ENCODE measurements at regions not wholly inside any gene's neighbourhood (a gene's known extent, or its start where the extent isn't known, plus 50 kb on each side); places are given as distances from the start of the nearest gene placed in this dataset.
"Not testable (repeated sequence)": the region's sequence is repeated elsewhere in the genome, so short reads cannot be mapped to it uniquely, and the experiment has no call there.

DNA sequence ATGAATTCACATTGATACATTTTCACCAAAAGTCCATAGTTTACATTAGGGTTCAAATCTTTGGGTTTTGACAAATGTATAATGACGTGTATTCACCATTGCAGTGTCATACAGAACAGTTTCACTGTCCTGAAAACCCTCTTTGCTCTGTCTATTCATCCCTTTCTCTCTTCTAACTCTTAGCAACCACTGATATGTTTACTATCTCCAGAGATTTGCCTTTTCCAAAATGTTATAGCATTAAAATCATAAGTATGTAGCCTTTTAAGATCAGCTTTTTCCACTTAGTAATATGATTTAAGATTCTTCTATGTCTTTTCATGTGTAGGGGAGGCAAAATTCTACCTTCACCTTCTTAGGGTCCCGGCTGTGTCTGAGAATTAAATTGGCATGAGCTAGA is 203.8 kb downstream of the TPRG1 start:
- intact Hi-C loops (cut with micrococcal nuclease): no loop called here

DNA sequence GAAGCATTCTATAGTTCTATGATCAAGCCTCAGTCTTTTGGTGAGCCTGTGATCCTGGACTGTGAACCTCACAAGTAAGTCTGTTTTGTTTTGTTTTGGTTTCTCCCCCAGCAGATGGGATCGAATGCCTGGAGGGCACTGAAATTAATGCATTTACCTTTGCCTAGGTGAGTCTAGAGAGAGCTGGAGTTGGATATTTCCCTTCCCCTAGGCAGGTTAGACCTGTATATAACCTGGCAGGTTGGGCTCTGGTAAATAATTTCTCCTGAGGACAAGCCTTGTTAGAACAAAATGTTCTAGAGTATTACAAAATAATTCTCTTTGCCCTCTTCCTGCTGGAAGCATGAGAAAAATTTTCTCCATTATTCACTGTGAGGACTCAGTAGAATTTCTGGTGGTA is 211.9 kb downstream of the TPRG1 start:
- intact Hi-C loops (cut with micrococcal nuclease): no loop called here

DNA sequence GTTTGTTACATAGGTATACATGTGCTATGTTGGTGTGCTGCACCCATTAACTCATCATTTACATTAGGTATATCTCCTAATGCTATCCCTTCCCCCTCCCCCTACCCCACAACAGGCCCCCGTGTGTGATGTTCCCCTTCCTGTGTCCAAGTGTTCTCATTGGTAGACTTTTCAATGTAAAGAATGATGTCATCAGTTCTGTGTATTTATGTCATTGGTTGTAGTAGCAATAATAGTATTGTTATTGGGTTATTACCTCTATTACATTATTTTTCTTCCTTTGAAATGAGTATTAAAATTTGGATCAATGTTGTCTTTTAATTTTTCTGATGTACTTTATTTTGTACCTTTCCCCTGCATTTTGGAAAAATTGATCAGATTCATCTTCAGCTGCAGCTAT is 214.1 kb downstream of the TPRG1 start:
- intact Hi-C loops (cut with micrococcal nuclease): not testable (repeated sequence)

DNA sequence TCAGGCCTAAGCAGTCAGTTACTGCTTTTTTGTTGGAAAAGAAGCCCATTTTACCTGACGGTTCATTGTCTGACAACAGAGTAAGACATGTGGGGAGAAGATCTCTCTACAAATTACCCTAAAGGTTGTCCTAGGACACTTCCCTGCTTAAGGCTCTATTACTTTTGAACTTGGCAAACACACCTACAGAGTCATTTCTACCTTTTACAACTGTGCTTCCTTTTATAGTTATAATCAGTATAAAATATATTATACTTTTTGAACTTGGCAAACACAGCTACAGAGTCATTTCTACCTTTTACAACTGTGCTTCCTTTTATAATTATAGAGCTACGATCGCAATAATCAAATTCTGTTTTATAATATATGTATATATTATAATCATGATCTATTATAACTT is 215.0 kb downstream of the TPRG1 start:
- intact Hi-C loops (cut with micrococcal nuclease): no loop called here

DNA sequence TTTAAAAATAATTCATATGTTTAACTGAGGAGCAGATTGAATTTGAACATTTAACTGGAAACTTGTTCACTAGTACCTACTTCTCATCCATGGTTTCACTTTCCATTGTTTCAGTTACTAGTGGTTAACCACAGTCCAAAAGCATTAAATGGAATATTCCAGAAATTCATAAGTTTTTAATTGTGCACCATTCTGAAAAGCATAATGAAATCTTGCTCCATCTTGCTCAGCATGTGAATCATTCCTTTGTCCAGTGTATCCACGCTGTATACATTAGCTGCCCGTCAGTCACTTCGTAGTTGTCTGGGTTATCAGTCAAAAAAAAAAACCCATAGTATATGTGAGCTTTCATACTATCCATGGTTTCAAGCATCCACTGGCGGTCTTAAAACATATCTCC is 217.6 kb downstream of the TPRG1 start:
- intact Hi-C loops (cut with micrococcal nuclease): no loop called here

DNA sequence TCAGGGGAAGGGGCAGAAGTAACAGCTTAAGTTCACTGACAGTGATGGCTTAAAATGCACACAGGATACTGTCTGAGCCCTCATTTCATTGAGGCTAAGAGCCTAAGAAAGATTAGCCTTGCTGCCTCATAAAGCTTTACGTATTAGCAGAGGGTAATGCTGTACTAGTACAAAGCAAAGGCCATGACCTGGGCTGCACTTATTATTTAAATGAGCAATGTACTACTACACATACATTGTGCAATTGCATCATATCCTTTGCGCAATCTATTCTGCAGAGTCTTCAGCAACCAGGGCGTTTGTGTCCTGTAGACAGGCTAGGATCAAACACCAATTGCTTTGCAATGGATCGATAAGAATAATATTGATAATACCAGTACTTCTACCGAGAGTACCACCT is 221.8 kb downstream of the TPRG1 start:
- intact Hi-C loops (cut with micrococcal nuclease): loop anchor here (10.0 kb wide), 1 partner anchor 119 kb away; no protein-coding TSS in a partner anchor

DNA sequence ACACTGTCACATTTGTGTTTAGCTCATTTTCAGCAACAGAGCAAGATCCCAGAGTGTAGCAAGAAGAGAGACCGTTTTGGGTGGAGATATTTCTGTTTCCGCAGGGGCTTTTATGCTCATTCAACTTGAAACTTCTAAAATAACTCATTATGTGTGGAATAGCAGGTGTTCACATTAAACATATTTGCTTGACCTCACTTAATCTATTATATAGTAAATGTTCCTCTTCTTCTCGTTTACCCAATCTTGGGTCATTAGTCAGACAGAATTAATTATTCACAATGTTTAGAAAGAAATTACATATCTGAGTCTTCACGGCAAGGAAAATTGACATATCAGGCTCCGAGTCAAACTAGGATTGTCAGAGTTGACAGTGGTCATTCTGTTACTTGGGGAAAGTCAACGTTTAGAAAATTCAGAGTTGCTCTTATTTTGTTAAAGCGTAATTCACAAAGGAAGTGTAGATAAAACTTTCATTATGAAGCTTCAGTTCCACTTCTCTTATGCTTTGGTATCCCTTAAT is 222.9 kb downstream of the TPRG1 start:
- intact Hi-C loops (cut with micrococcal nuclease): loop anchor here (1.0 to 10.0 kb wide), 4 partner anchors 40 to 168 kb away; no protein-coding TSS in a partner anchor

DNA sequence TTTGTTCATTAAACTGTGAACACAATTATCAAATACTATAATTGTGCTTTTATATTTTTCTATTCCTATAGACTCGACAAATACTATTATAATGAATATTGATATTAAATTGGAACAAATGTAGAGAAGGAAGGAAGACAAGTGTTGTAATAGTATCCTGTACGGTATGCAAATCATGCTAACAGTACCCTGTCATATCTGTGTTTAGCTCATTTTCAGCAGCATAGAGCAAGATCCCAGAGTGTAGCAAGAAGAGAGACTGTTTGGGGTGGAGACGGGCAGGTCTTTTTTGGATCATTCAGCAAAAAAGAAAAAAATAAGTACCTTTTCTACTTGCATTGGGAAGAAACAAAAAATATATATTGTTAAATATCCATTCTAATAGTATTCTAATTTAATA is 224.1 kb downstream of the TPRG1 start:
- intact Hi-C loops (cut with micrococcal nuclease): loop anchor here (2.0 to 10.0 kb wide), 3 partner anchors 41 to 167 kb away; no protein-coding TSS in a partner anchor

DNA sequence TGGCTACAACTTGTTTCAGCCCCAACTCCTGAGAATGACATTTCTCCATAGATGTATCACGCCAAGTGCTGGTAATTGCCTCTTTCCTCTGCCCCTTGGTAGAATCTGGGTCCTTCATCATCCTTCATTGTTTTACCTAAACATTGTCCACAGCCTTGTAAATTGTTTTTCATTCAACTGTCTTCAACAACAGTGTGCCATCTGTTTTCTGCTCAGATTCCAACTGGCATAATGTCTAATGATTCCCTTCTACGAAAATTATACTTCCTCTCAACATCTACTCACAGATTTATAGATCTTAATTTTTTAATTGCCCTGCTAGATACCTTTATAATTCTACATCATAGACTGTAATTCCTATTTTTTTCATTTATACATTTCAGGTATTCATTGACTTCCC is 226.9 kb downstream of the TPRG1 start:
- intact Hi-C loops (cut with micrococcal nuclease): loop anchor here (10.0 kb wide), 1 partner anchor 124 kb away; no protein-coding TSS in a partner anchor

DNA sequence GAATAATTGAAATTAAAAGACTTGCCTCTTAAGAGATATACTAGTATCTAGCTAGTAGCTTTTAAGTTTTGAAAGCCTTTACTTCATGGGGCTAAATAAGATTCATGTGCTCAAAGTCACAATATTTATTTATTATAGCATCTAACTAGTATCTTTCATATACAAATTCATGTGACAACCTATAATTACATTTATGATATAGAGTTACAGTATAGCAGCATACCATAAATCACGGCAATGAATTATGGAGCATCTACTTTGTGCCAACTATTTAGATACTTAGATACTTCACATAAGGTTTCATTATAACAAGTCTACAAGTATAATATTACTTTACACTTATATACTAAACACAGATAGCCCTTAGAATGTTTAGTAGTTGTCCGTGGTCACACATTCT is 229.4 kb downstream of the TPRG1 start:
- intact Hi-C loops (cut with micrococcal nuclease): no loop called here

DNA sequence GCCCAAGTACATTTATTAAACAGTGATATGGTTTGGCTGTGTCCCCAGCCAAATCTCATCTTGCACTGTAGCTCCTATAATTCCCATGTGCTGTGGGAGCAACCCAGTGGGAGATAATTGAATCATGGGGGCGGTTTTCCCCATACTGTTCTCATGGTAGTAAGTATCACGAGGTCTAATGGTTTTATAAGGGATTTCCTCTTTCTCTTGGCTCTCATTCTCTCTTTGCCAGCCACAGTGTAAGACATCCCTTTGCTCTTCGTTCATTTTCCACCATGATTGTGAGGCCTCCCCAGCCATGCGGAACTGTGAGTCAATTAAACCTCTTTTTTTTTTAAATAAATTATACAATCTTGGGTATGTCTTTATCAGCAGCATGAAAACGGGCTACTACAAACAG is 228.0 kb upstream of the TP63 start:
- intact Hi-C loops (cut with micrococcal nuclease): no loop called here

DNA sequence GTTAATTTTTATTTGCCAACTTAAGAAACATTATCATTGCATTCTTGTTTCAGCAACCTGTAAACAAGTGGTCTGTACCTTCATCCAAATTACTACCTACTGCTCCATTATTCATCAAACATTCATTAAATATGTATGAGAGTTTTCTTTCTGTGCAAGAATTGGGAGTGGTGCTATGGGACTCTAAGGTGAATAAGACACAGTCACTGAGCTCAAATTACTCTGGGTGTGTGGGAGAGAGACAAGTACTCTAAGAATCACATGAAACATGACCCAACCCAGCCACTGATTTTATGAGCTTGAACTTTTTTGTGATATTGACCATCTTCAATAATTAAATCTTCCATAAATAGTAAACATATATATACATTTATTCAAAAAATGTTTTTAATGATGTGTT is 227.2 kb upstream of the TP63 start:
- intact Hi-C loops (cut with micrococcal nuclease): no loop called here

DNA sequence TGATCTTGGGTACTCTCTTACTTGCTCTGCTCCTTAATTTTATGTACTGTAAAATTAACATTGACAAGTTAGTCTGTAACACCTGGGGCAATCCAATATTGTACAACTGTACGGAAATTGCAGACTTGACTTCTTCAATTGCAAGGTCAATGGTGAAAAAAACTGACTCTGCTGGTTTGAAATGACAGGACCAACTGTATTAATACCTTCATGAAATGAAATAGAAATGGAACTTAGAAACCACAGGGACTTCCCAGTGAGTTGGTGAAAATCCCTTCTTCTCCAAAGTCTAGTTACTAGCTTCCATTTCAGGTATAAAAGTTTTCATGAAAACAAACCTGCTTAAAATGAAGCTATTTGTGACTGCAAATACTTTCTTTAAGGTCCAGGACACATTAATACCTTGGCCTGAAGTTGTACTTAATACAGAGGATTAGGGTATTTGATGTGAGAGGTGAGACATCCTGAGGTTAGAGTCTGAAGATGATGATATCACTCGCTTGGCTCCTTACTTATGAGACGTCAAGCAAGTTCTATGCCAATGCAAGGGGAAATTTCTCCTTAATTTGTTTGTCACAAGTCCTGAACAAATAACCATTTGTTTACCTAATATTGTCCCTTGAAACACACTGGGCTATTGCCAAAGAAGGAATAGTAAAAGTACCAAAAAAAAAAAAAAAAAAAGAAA is 226.2 kb upstream of the TP63 start:
- intact Hi-C loops (cut with micrococcal nuclease): no loop called here

DNA sequence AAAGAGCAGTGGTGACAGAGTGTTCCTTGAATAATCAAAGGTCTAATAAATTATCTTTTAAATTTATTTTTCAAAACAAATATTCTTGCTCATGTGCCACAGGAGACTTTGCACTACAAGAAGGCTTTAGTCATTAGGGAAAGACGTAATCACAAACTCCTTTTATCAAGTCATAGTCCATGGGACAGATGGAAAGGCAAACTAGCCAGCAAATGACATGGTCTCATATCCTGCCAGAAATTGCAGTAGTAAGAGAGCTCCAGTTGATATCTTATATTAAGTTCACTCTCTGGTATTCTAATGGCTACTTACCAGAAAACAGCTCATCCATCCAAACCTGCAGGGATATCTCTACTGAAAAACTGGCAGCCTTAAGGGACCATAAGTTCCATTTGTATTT is 225.0 kb upstream of the TP63 start:
- intact Hi-C loops (cut with micrococcal nuclease): no loop called here

DNA sequence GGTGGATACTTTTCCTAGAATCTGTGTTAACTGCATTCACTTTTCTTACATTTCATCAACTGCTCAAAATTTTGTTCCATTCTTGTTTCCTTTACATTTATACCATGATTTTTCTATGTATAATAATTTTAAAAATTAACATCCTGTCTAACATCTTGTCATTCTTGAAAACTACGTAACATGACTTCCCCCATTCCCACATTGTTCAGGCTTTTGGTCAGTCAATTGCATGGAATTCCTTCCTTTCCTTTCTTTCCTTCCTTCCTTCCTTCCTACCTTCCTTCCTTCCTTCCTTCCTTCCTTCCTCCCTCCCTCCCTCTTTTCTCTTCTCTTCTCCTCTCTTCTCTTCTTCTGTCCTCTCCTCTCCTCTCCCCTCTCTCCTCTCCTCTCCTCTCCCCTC is 220.7 kb upstream of the TP63 start:
- intact Hi-C loops (cut with micrococcal nuclease): no loop called here

DNA sequence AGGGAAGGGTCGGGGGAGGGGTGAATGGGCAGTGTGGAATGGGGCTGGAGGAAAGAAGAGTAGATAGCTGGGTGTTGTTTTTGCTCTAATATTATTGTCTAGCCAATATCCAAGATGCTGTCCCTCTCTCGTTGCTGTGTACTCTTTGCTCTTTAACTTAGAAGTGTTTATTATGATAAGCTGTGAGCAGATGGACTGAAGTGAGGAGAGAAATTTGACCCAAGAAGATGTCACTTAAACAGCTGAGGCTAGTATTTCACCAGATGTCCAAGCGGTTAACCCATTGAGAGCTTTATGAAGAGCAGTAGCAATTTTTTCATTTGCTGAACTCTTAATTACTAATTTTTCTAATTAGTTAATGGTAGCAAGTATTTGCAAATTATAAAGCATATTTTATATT is 212.2 kb upstream of the TP63 start:
- intact Hi-C loops (cut with micrococcal nuclease): no loop called here

DNA sequence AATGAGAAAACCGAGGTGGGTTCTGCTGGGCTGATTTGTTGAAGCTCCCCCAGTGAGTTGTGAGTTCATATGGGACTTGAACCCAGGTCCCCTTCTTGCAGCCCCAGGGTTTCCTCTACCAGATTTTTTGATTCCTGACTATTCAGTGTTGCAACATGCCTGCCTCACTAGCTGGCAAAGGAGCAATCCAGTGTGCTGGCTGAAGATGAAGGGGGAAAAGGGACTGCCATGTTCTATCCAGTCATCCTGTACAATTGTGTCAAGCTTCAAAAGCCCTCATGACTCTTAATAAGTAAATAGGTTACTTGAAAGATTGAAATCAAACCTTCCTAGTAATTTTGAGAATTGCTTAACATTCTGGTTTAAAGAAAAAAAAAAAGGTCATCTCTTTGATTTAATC is 211.5 kb upstream of the TP63 start:
- intact Hi-C loops (cut with micrococcal nuclease): no loop called here

DNA sequence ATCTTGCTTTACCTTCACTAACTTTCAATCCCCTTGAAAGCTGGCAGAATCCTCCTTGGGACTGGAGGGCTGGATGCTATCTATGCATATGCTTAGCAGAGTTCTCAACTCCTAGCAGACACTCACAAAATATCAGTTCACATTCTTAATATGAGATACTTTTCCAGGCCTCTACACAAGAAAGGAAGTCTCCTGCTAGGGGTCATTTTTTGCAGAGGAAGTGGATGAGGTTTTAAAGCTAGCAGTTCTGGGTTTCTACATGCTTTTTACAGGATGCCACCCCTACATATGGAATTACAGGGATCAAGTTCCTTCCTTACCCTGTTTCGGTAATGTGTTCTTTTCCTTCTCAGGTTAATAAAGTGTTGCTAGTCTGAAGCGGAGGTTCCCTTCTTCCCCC is 206.3 kb upstream of the TP63 start:
- intact Hi-C loops (cut with micrococcal nuclease): no loop called here

DNA sequence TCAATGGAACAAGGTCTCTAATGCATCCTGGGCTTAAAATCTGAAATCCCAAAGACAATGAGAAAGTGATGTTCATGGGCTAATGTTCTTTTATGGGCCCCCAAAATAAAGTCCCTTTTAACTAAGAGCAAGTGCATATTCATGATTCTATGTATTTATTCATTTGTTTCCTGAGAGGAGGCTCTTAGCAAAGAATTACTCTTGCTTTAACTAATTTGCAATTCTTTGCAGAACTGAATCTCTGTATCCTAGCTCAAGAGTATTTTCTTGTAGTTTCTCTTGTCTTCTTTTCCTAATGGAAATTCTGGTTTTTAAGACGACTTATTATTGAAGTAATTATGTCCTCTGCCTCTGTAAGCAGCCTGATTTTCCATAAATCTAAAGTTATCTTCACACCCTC is 202.2 kb upstream of the TP63 start:
- intact Hi-C loops (cut with micrococcal nuclease): no loop called here

DNA sequence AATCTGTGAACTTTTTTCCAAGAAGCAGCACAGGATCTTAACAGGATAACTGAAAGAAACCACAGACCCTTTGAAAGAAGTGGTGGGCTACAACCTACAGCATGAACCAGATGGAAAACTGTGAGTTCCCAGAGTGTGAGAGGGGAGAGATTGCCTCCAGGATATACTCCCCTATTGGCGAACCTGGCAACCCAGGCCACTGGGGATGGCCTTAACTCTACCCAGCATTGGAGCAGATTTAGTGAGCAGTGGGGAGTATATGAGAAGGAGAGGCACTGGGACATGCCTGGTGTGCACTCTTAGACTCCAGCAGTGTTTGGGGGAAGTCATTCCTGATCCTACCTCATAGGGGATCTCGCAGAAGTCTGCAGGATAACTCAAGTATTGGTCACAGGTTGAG is 201.0 kb upstream of the TP63 start:
- intact Hi-C loops (cut with micrococcal nuclease): no loop called here

DNA sequence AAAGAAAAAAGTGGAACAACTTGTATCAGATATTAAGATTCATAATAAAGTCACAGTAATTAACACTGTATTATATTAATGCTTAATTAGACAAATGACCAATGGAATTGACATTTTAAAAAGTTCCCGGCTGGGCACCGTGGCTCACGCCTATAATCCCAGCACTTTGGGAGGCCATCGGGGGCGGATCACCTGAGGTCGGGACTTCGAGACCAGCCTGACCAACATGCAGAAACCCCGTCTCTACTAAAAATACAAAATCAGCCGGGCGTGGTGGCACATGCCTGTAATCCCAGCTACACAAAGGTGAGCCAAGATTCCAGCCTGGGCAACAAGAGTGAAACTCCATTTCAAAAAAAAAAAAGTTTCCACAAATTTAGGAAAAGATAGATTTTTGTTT is 188.9 kb upstream of the TP63 start:
- intact Hi-C loops (cut with micrococcal nuclease): not testable (repeated sequence)

DNA sequence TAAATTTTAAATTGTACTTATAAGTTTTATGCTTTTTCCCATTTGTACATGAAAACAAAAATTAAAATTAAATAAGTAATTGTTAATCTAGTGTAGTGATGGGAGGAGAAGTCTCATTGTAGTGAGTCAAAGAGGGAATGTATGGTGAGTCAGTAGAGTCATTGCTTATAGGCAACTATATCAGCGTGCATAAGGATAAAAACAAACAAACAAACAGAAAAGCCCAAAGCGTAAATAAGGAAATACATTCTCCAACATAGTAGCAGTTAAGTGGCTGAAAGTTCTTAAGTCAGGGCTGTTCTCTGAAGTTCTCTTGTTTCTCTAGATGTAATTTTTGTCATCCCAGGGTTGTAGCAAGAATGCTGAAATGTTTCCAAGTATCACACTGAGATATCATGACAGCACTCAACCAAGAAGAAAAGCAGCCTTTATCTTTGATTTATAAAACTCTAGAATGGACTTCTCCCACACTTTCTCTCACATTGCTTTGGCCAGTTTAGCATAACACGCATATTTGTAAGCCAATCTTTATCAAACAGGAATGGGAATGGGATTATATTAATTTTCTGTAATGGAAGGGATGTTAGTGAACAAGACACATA is 184.1 kb upstream of the TP63 start:
- intact Hi-C loops (cut with micrococcal nuclease): no loop called here

DNA sequence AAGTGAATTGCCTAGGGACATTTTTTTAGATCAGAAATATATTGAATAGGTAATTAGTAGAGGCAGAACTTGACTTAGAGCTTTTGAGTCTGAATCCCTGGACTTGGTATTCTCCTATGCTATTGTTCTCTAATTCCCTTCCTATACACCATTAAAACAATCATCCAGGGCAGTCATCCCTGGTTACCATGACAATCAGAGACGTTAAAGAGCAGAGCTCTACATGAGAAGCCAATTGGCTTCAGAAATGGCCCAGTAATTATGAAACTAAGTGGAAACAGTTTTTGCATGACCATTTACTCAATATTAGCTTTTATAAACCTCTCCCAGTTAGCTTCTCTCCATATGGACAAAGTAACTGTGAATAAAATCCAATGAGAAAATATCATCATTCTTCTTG is 182.1 kb upstream of the TP63 start:
- intact Hi-C loops (cut with micrococcal nuclease): no loop called here

Measured in T-helper 1 cell treated with Interleukin-12 subunit alpha and Interleukin-12 subunit beta and Interleukin-4 antibody, amounts not matched to agents 30 ng/mL and 1 ng/mL, for 36 hours (primary cell).